Small intestine (tissue), 7 donors: ENCODE measurements at regions not wholly inside any gene's neighbourhood (a gene's known extent, or its start where the extent isn't known, plus 50 kb on each side); places are given as distances from the start of the nearest gene placed in this dataset.

Experiments
- DNase-seq, 2 donors: peaks; one replicate each; pipeline versions ENCODE4 v3.0.0 to v3.0.0-alpha.2; 2013
- FAIRE-seq: peaks from 2 replicates; lab custom pipeline; 2012; peaks lifted over from hg19 to GRCh38; lab: Jason Lieb, UNC
- H3K27ac ChIP-seq, 3 donors: one replicate each; pipeline ENCODE4 v1.5.1; 2013; ENCODE audit warnings: low read length in 2 of 3, mild to moderate bottlenecking in 2 of 3, control low read depth in 1 of 3, inconsistent platforms in 1 of 3, low read depth in 1 of 3, moderate library complexity in 1 of 3
- H3K27me3 ChIP-seq, 3 donors: one replicate each; pipeline ENCODE4 v1.6.1; 2013; ENCODE audit warnings: low read length in 3 of 3, inconsistent platforms in 1 of 3; ENCODE audit not compliant: control insufficient read depth in 3 of 3, insufficient read depth in 3 of 3
- H3K36me3 ChIP-seq, 3 donors: one replicate each; pipeline ENCODE4 v1.6.1; 2013; ENCODE audit warnings: low read length in 3 of 3, inconsistent platforms in 1 of 3, low read depth in 1 of 3, mild to moderate bottlenecking in 1 of 3, moderate library complexity in 1 of 3; ENCODE audit not compliant: control insufficient read depth in 3 of 3, insufficient read depth in 2 of 3
- H3K4me1 ChIP-seq, 3 donors: one replicate each; pipeline ENCODE4 v1.6.1; 2013; ENCODE audit warnings: low read length in 2 of 3, inconsistent platforms in 1 of 3, low read depth in 1 of 3, mild to moderate bottlenecking in 1 of 3, moderate library complexity in 1 of 3; ENCODE audit not compliant: control insufficient read depth in 3 of 3, insufficient read depth in 2 of 3
- H3K4me3 ChIP-seq, 3 donors: one replicate each; pipeline ENCODE4 v1.5.1; 2013; ENCODE audit warnings: low read length in 3 of 3, control low read depth in 1 of 3, inconsistent platforms in 1 of 3, low read depth in 1 of 3, mild to moderate bottlenecking in 1 of 3, moderate library complexity in 1 of 3
- H3K9me3 ChIP-seq, 2 donors: one replicate each; pipeline ENCODE4 v1.6.1; 2013; ENCODE audit warnings: low read depth in 1 of 2, low read length in 1 of 2; ENCODE audit not compliant: control insufficient read depth in 2 of 2, insufficient read depth in 1 of 2
- WGBS, 3 donors: extraction: QIAGEN DNeasy Blood & Tissue Kit; methylation state at CpG; one replicate each; pipeline ENCODE4 v1.1.7; 2013; 5-methylcytosine and 5-hydroxymethylcytosine counted together
- donor health status: healthy with polysubstance abuse.
- donor health status: control.
- donor health status: control.
- donor health status: Bipolar disorder and iron deficiency.
- donor health status: healthy.

GRCh38 chr12:126106706-126107105 lies 1041.5 kb downstream of the AACS start:
- 51 to 69% (median 60%) methylated on average over 4 of the region's 4 CpGs for WGBS, 3 donors
- H3K9me3 ChIP-seq, result peaks cover 0 to 9% of the 10 kb centered on the region in 2 donors
- H3K4me3 ChIP-seq, result no peak overlapping the region
- FAIRE-seq (no peak), DNase-seq (no peak)
- H3K36me3 ChIP-seq, result no peaks in the 10 kb centered on the region
- H3K27ac ChIP-seq, result no peak overlapping the region
- no peaks in the 10 kb centered on the region for H3K4me1 ChIP-seq
- H3K27me3 ChIP-seq, result no peaks in the 10 kb centered on the region

GRCh38 chr12:126107659-126108058 lies 1042.4 kb downstream of the AACS start:
- H3K27ac ChIP-seq, result no peak overlapping the region
- H3K27me3 ChIP-seq, result no peaks in the 10 kb centered on the region
- DNase-seq, result no peak
- 31 to 53% (median 45%) methylated on average over 13 of the region's 13 CpGs for WGBS, 3 donors
- no peaks in the 10 kb centered on the region for H3K4me1 ChIP-seq
- no peak overlapping the region for H3K4me3 ChIP-seq
- H3K36me3 ChIP-seq, result no peaks in the 10 kb centered on the region
- FAIRE-seq, result no peak
- H3K9me3 ChIP-seq, result peaks cover 0 to 9% of the 10 kb centered on the region in 2 donors

DNA sequence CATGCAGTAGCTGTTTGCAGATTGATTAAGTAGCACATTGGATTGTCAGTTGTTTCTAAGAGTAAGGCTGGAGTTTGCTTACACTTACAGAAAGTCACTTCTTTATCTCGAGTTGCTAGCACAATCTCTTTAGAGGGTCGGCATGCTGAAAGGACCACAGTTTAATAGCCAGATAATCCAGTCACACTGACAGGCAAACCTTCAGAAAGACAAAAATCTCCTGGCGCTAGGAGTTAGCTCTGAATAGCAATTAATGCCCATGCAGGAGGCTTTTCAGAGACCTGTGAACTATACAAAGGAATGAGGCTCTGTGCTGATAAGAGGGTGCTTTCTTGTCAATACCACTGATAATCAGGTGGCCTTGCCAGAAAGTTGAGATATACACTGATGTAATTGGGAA lies 1043.0 kb downstream of the AACS start:
- 15 to 27% (median 17%) methylated on average over 3 of the region's 3 CpGs for WGBS, 3 donors
- no peaks in the 10 kb centered on the region for H3K4me1 ChIP-seq
- H3K9me3 ChIP-seq, result peaks cover 0 to 9% of the 10 kb centered on the region in 2 donors
- no peaks in the 10 kb centered on the region for H3K27me3 ChIP-seq
- H3K27ac ChIP-seq, result no peak overlapping the region
- no peak overlapping the region for H3K4me3 ChIP-seq
- DNase-seq, result no peak
- no peak for FAIRE-seq
- no peaks in the 10 kb centered on the region for H3K36me3 ChIP-seq

DNA sequence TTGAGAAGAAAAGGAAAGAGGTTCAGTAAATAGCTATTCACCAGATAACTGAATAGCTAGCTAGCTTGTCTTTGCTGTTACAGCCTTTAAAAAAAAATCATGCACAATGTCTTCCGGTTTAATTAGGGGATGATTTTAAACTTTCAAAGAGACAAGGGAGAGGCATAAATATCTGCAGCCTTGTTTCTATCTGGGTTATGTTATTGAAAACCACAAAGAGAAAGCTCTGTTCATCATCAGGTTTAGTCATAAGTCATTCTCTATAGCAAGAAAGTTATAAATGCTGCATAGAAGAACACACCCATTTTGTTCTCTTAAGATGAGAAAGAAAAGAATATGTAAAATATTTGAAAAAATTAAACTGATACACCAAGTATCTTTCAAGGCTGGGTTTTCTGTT lies 1046.9 kb downstream of the AACS start:
- Histone ChIP-seq H3K36me3 (no peaks in the 10 kb centered on the region), H3K27me3 (no peaks in the 10 kb centered on the region), H3K27ac (no peak overlapping the region), H3K4me1 (no peaks in the 10 kb centered on the region), H3K4me3 (no peak overlapping the region), H3K9me3 (no peaks in the 10 kb centered on the region)
- FAIRE-seq (no peak), DNase-seq (no peak)
- 79 to 88% (median 86%) methylated on average over 1 of the region's 1 CpG for WGBS, 3 donors

- no peaks in the 10 kb centered on the region for H3K4me1 ChIP-seq
- H3K27ac ChIP-seq, result no peak overlapping the region
- FAIRE-seq (no peak), DNase-seq (no peak)
- H3K27me3 ChIP-seq, result no peaks in the 10 kb centered on the region
- no peaks in the 10 kb centered on the region for H3K9me3 ChIP-seq
- 85 to 93% (median 86%) methylated on average over 1 of the region's 1 CpG for WGBS, 3 donors
- H3K4me3 ChIP-seq, result no peak overlapping the region
- H3K36me3 ChIP-seq, result no peaks in the 10 kb centered on the region
Observed at GRCh38 chr12:126112849-126113248, 1047.6 kb downstream of the AACS start.

- no peak overlapping the region for H3K4me3 ChIP-seq
- no peak overlapping the region for H3K27ac ChIP-seq
- FAIRE-seq, result no peak
- DNase-seq, result no peak
- no peaks in the 10 kb centered on the region for H3K4me1 ChIP-seq
- 65 to 72% (median 71%) methylated on average over 5 of the region's 5 CpGs for WGBS, 3 donors
- H3K9me3 ChIP-seq, result peaks cover 0 to 2% of the 10 kb centered on the region in 2 donors
- no peaks in the 10 kb centered on the region for H3K27me3 ChIP-seq
- H3K36me3 ChIP-seq, result no peaks in the 10 kb centered on the region
Observed at GRCh38 chr12:126114441-126114840, 1049.2 kb downstream of the AACS start.

- H3K4me3 ChIP-seq, result no peak overlapping the region
- DNase-seq (no peak), FAIRE-seq (no peak)
- H3K27me3 ChIP-seq, result no peaks in the 10 kb centered on the region
- WGBS, 3 donors, result 61 to 78% (median 71%) methylated on average over 3 of the region's 3 CpGs
- no peak overlapping the region for H3K27ac ChIP-seq
- no peaks in the 10 kb centered on the region for H3K36me3 ChIP-seq
- no peaks in the 10 kb centered on the region for H3K4me1 ChIP-seq
- peaks cover 0 to 2% of the 10 kb centered on the region in 2 donors for H3K9me3 ChIP-seq
Observed at GRCh38 chr12:126117502-126117901, 1052.3 kb downstream of the AACS start.

DNA sequence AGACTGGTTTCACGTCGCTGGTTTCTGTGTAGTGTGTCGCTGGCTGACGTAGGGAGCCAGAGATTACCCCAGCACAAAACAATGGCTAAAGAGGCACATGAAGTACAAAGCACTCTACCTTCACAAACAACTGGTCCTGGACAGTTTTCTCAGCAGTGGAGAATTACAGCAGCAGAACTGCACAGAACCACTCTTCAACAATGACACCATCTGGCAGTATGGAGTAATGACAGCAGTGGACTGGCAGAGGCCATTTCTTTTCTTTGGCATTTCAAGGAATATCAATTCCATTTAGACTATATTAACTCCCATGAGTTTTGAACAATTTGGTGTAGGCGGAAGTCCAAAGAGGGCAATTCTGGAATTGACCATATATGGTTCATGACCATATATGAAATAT lies 1074.1 kb downstream of the AACS start:
- WGBS, 3 donors, result 91 to 94% (median 94%) methylated on average over 5 of the region's 5 CpGs
- Histone ChIP-seq H3K27ac (no peak overlapping the region), H3K36me3 (no peaks in the 10 kb centered on the region), H3K4me3 (no peak overlapping the region), H3K9me3 (peaks cover 5 to 27% of the 10 kb centered on the region in 2 donors), H3K27me3 (no peaks in the 10 kb centered on the region), H3K4me1 (no peaks in the 10 kb centered on the region)
- no peak for DNase-seq
- FAIRE-seq, result no peak

DNA sequence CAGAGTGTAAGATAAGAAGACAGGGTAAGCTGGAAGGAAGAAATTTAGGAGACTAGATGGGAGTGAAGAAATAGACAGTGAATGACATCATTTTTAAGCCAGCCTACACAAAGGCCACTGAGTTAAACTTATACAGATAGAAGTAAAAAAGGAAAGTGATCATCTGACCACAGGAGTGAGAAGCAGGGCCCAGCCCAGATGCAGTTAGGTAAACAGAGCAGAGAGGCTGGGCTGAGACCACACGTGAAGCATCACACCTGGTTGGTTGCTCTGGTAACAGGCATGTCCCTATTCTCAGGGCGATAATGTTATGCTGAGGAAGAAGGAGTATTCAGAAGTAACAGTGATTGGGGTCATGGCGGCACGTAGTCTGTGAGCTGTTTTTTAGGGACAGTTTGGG lies 1079.4 kb downstream of the AACS start:
- Histone ChIP-seq H3K4me1 (no peaks in the 10 kb centered on the region), H3K27me3 (no peaks in the 10 kb centered on the region), H3K9me3 (peaks cover 4 to 8% of the 10 kb centered on the region in 2 donors), H3K4me3 (no peak overlapping the region), H3K27ac (no peak overlapping the region), H3K36me3 (no peaks in the 10 kb centered on the region)
- DNase-seq (no peak), FAIRE-seq (no peak)
- WGBS, 3 donors, result 80 to 86% (median 84%) methylated on average over 4 of the region's 4 CpGs
